NT2/D1 (cell line): ENCODE measurements at regions not wholly inside any gene's neighbourhood (a gene's known extent, or its start where the extent isn't known, plus 50 kb on each side); places are given as distances from the start of the nearest gene placed in this dataset.

Experiments used
- SUZ12 ChIP-seq: IDR thresholded peaks from 2 replicates; pipeline ENCODE4 v1.6.1; 2011; ENCODE audit not compliant: insufficient read length, insufficient read depth; ENCODE audit errors: extremely low read depth
- YY1 ChIP-seq: IDR thresholded peaks from 2 replicates; pipeline ENCODE4 v1.6.1; 2011; ENCODE audit not compliant: insufficient read length, insufficient read depth
- ZNF274 ChIP-seq: IDR thresholded peaks from 2 replicates; pipeline ENCODE4 v1.6.1; 2011; ENCODE audit warnings: mild to moderate bottlenecking, low read depth, low read length

GRCh38 chr20:40959325-40960092 lies 69.1 kb upstream of the TOP1 start:
- TF ChIP-seq SUZ12 (no peak), YY1 (no peak), ZNF274 (no peak)
